KMS-11 (cell line): ENCODE measurements at regions not wholly inside any gene's neighbourhood (a gene's known extent, or its start where the extent isn't known, plus 50 kb on each side); places are given as distances from the start of the nearest gene placed in this dataset.
"Not testable (repeated sequence)": the region's sequence is repeated elsewhere in the genome, so short reads cannot be mapped to it uniquely, and the experiment has no call there.

Source experiments
- H2AFZ ChIP-seq: fragments of 200-600 bp; sonication (generic); 2 replicates; pipeline ENCODE4 v1.6.1; 2016; ENCODE audit warnings: antibody characterized with exemption, mixed run types, low read depth
- H3K27ac ChIP-seq: fragments of 200-600 bp; sonication (generic); 2 replicates; pipeline ENCODE4 v1.6.1; 2016; ENCODE audit warnings: mild to moderate bottlenecking, mixed run types
- H3K27me3 ChIP-seq: fragments of 200-600 bp; sonication (generic); 2 replicates; pipeline ENCODE4 v1.6.1; 2017; ENCODE audit warnings: mild to moderate bottlenecking, low read depth, mixed run types, moderate library complexity; ENCODE audit not compliant: insufficient read depth
- H3K36me3 ChIP-seq: fragments of 200-600 bp; sonication (generic); 2 replicates; pipeline ENCODE4 v1.6.1; 2017; ENCODE audit warnings: mild to moderate bottlenecking, mixed run types; ENCODE audit not compliant: insufficient read depth
- H3K4me1 ChIP-seq: fragments of 200-600 bp; sonication (generic); 2 replicates; pipeline ENCODE4 v1.6.1; 2016; ENCODE audit warnings: mild to moderate bottlenecking, low read depth, mixed run types; ENCODE audit not compliant: poor library complexity, severe bottlenecking
- H3K4me2 ChIP-seq: fragments of 200-600 bp; sonication (generic); 2 replicates; pipeline ENCODE4 v1.7.0; 2016; ENCODE audit warnings: mild to moderate bottlenecking, mixed run types
- H3K4me3 ChIP-seq: fragments of 200-600 bp; sonication (generic); IDR thresholded peaks from 2 replicates; pipeline ENCODE4 v1.6.1; 2017; ENCODE audit warnings: low read depth, low read length, mixed read lengths; ENCODE audit not compliant: insufficient read depth
- H3K79me2 ChIP-seq: fragments of 200-600 bp; sonication (generic); 2 replicates; pipeline ENCODE4 v1.6.1; 2016; ENCODE audit warnings: low read depth, mixed run types; ENCODE audit not compliant: insufficient read depth
- H3K9ac ChIP-seq: fragments of 200-600 bp; sonication (generic); 2 replicates; pipeline ENCODE4 v1.6.1; 2016; ENCODE audit warnings: mild to moderate bottlenecking, mixed run types
- H4K20me1 ChIP-seq: fragments of 200-600 bp; sonication (generic); 2 replicates; pipeline ENCODE4 v1.6.1; 2016; ENCODE audit warnings: mild to moderate bottlenecking, mixed run types; ENCODE audit not compliant: insufficient read depth
- TF ChIP-seq, protein P1 (sequence below): fragments of 200-600 bp; sonication (generic); conservative IDR thresholded peaks from 2 replicates; pipeline ENCODE4 v1.6.1; 2017; ENCODE audit warnings: low read depth, mild to moderate bottlenecking, antibody characterized with exemption, low read length, moderate library complexity, mixed read lengths

DNA sequence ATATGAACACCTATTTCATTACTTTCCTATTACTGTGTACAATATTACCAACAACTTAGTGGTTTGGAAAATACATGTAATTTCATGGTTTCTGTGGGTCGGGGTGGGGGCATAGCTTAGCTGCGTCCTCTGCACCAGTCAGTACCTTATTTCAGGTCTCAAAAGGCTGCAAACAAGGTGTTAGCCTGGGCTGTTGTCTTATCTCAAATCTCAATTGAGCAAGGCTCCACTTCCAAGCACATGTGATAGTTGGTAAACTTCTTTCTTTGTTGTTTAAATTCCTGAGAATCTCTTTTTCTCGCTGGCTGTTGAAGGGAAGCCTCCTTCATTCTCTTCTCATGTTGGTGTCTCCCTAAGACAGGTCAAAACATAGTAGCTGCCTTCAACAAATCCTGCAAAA lies 485.4 kb downstream of the AMY1C start:
- Histone ChIP-seq H3K4me1 (no peaks in the 10 kb centered on the region), H3K79me2 (no peaks in the 10 kb centered on the region), H3K4me3 (no peak overlapping the region), H3K36me3 (no peaks in the 10 kb centered on the region), H3K27ac (no peak overlapping the region), H3K4me2 (no peak overlapping the region), H3K9ac (no peak overlapping the region), H4K20me1 (no peaks in the 10 kb centered on the region), H3K27me3 (no peaks in the 10 kb centered on the region), H2AFZ (no peak overlapping the region)
- TF ChIP-seq, protein P1, sequence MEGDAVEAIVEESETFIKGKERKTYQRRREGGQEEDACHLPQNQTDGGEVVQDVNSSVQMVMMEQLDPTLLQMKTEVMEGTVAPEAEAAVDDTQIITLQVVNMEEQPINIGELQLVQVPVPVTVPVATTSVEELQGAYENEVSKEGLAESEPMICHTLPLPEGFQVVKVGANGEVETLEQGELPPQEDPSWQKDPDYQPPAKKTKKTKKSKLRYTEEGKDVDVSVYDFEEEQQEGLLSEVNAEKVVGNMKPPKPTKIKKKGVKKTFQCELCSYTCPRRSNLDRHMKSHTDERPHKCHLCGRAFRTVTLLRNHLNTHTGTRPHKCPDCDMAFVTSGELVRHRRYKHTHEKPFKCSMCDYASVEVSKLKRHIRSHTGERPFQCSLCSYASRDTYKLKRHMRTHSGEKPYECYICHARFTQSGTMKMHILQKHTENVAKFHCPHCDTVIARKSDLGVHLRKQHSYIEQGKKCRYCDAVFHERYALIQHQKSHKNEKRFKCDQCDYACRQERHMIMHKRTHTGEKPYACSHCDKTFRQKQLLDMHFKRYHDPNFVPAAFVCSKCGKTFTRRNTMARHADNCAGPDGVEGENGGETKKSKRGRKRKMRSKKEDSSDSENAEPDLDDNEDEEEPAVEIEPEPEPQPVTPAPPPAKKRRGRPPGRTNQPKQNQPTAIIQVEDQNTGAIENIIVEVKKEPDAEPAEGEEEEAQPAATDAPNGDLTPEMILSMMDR, result no peak

DNA sequence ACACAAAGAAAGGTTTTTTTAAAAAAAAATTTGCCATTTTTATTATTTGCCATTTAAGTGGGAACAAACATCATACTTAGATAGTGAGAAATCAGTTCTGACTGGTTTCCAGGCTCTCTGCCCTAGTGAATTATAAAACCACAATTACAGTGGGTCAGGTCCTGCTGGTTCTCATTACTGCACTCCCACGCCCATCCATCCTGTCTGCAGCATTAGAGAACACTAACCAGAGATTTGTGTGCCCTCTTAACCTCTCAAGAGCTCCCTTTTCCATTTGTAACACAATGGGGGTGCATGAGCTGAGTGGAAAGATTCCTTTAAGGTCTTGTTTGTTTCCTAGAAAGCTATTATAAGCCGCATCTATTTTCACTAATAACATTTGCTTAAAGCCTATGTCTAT lies 489.3 kb downstream of the AMY1C start:
- Histone ChIP-seq H3K27ac (no peak overlapping the region), H3K4me2 (no peak overlapping the region), H3K27me3 (no peaks in the 10 kb centered on the region), H2AFZ (no peak overlapping the region), H3K4me3 (no peak overlapping the region), H3K79me2 (no peaks in the 10 kb centered on the region), H3K4me1 (no peaks in the 10 kb centered on the region), H3K9ac (no peak overlapping the region), H4K20me1 (no peaks in the 10 kb centered on the region), H3K36me3 (no peaks in the 10 kb centered on the region)
- TF ChIP-seq, protein P1, result no peak

DNA sequence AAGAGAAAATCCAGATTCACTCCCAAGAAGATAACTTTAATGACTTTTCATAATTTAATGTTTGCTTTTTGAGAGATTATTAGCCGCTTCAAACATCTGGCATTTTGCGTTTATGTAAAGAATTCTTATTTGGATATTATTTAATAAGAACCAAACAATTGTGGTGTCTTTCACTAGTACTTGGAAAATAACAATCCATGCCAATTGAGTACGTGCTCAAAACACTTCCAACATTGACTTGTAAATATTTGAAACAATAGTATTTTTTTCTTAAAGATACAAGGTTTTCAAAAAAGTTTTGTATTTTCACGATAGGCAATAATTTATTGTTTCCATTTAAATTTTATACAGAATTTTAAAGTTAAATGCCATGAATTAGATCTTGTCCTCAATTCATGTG lies 498.7 kb downstream of the AMY1C start:
- no peak overlapping the region for H3K4me2 ChIP-seq
- no peaks in the 10 kb centered on the region for H3K36me3 ChIP-seq
- no peak overlapping the region for H3K9ac ChIP-seq
- no peaks in the 10 kb centered on the region for H3K79me2 ChIP-seq
- no peaks in the 10 kb centered on the region for H3K4me1 ChIP-seq
- no peak overlapping the region for H3K27ac ChIP-seq
- no peak overlapping the region for H2AFZ ChIP-seq
- no peaks in the 10 kb centered on the region for H3K27me3 ChIP-seq
- TF ChIP-seq, protein P1, result no peak
- no peaks in the 10 kb centered on the region for H4K20me1 ChIP-seq
- H3K4me3 ChIP-seq, result no peak overlapping the region

DNA sequence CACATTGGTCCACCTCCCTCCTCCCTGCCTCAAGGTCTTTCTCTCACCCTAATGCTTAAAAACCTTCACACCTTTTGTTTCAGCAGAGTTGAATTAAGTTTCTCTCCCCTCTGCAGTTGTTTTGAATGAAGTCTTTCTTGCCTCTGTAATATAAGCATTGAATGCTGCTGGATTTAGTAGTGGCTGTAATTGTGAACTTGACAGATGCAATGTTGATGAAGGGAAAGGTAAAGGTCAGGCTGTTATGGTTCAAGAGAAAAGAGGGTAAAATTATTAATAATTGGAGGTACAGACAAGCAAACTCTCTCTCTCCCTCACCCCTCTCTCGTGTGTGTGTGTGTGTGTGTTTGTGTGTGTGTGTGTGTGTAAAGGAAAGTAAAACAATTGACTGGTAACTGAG lies 509.8 kb downstream of the AMY1C start:
- no peak overlapping the region for H3K27ac ChIP-seq
- no peaks in the 10 kb centered on the region for H3K79me2 ChIP-seq
- H3K4me2 ChIP-seq, result no peak overlapping the region
- no peaks in the 10 kb centered on the region for H3K27me3 ChIP-seq
- no peaks in the 10 kb centered on the region for H3K4me1 ChIP-seq
- TF ChIP-seq, protein P1, result no peak
- no peaks in the 10 kb centered on the region for H4K20me1 ChIP-seq
- H3K4me3 ChIP-seq, result no peak overlapping the region
- H2AFZ ChIP-seq, result no peak overlapping the region
- no peak overlapping the region for H3K9ac ChIP-seq
- no peaks in the 10 kb centered on the region for H3K36me3 ChIP-seq

DNA sequence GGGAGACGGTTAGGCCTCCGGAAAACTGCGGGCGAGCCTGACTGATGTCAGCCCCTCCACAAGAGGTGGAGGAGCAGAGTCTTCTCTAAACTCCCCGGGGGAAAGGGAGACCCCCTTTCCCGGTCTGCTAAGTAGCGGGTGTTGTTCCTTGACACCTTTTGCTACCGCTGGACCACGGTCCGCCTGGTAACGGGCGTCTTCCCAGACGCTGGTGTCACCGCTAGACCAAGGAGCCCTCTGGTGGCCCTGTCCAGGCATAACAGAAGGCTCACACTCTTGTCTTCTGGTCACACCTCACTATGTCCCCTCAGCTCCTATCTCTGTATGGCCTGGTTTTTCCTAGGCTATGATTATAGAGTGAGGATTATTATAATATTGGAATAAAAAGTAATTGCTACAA lies 513.4 kb downstream of the AMY1C start:
- not testable (repeated sequence) for H3K36me3 ChIP-seq, H3K79me2 ChIP-seq, H3K27me3 ChIP-seq, H2AFZ ChIP-seq, H3K27ac ChIP-seq, H3K9ac ChIP-seq, H4K20me1 ChIP-seq, H3K4me2 ChIP-seq, H3K4me3 ChIP-seq
- H3K4me1 ChIP-seq, result peaks cover 19% of the 10 kb centered on the region
